GM12892 (cell line): ENCODE measurements at regions not wholly inside any gene's neighbourhood (a gene's known extent, or its start where the extent isn't known, plus 50 kb on each side); places are given as distances from the start of the nearest gene placed in this dataset.
"Not testable (repeated sequence)": the region's sequence is repeated elsewhere in the genome, so short reads cannot be mapped to it uniquely, and the experiment has no call there.

Source experiments
- DNase-seq: peaks from one replicate; pipeline ENCODE4 v3.0.0; 2011; ENCODE audit not compliant: insufficient read length
- FAIRE-seq: peaks from 2 replicates; lab custom pipeline; 2011; peaks lifted over from hg19 to GRCh38; lab: Jason Lieb, UNC
- POLR2A ChIP-seq: IDR thresholded peaks from 2 replicates; pipeline ENCODE4 v1.6.1; 2011; ENCODE audit warnings: low read depth, low read length, control low read depth
- POLR2AphosphoS5 ChIP-seq: IDR thresholded peaks from 2 replicates; pipeline ENCODE4 v1.6.1; 2011; ENCODE audit warnings: low read depth, low read length, control low read depth
- TAF1 ChIP-seq: IDR thresholded peaks from 2 replicates; pipeline ENCODE4 v1.6.1; 2011; ENCODE audit warnings: low read depth, mild to moderate bottlenecking, control low read depth, low read length, borderline replicate concordance

DNA sequence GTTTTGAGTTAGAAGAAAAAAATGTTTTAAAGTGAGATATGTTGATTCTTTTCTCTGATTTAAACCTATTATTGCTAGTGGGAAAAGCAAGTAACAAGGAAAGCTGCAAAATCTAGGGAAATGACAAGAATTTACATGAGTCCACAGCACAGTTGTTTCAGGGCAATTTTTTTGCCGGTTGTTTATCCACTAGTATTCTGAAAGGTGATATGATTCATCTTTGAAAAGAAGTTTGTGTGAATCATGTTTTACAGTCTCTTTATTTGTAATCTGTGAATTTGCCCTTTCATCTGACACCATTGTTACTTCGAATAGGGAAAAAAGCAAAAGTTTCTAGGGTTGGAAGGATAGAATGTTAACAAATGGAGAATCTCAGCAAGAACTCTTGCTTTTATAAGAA, 894.7 kb downstream of the OTOL1 start:
- DNase-seq: no peak
- TF ChIP-seq POLR2AphosphoS5: no peak
- no peak for TF ChIP-seq TAF1
- TF ChIP-seq POLR2A: no peak
- no peak for FAIRE-seq

- no peak for DNase-seq
- TF ChIP-seq TAF1: no peak
- no peak for TF ChIP-seq POLR2A
- TF ChIP-seq POLR2AphosphoS5: no peak
- no peak for FAIRE-seq
These were observed 898.9 kb downstream of the OTOL1 start for GRCh38 chr3:162395496-162395895.

DNA sequence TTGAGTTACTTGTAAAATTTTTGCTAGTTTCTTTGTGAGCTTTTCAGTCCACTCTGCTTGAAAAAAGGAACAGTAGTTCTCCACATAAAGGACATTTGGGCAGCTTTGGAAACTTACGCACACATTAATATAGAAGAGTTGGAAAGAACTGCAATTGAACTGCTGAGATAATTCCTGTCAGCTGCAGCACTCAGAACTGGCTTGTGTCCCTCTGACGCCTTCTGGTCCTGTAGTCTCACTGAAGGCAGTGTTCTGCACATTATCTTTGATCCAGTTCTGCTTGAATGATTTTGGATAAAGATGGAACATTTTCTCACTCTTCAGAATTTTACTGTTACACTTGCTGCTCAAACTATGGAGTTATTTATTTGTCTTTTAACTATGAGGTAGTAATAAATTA, 901.9 kb downstream of the OTOL1 start:
- no peak for FAIRE-seq
- no peak for TF ChIP-seq TAF1
- no peak for TF ChIP-seq POLR2AphosphoS5
- TF ChIP-seq POLR2A: no peak
- no peak for DNase-seq

- no peak for DNase-seq
- TF ChIP-seq TAF1: no peak
- no peak for TF ChIP-seq POLR2AphosphoS5
- no peak for TF ChIP-seq POLR2A
- no peak for FAIRE-seq
These were observed 904.1 kb downstream of the OTOL1 start for GRCh38 chr3:162400697-162401096.

DNA sequence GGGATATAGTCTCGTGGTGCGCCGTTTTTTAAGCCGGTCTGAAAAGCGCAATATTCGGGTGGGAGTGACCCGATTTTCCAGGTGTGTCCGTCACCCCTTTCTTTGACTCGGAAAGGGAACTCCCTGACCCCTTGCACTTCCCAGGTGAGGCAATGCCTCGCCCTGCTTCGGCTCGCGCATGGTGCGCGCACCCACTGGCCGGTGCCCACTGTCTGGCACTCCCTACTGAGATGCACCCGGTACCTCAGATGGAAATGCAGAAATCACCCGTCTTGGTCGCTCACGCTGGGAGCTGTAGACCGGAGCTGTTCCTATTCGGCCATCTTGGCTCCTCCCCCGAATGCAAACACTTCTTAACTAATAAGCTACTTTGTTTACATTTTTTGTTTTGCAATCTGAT, 914.9 kb downstream of the OTOL1 start:
- not testable (repeated sequence) for FAIRE-seq, DNase-seq

DNA sequence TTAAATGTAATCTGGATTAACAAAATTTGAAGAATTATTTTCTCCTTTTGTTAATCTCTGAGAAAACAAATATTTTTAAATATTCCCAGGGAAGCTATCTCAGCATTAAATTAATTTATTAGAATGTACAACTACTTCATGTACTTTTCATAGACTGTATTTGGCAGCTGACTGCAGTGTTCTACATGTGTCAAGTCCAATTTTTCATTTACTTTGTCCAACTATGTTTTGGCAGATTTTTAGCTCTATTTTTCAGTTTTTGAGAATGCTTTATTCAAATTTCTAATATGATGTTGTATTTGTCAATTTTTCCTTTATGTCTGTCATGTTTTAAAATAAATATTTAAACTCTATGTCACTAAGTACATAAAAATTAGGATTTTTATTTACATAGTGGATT, 925.1 kb downstream of the OTOL1 start:
- DNase-seq (no peak), FAIRE-seq (no peak)
- no peak for TF ChIP-seq TAF1
- TF ChIP-seq POLR2A: no peak
- no peak for TF ChIP-seq POLR2AphosphoS5

DNA sequence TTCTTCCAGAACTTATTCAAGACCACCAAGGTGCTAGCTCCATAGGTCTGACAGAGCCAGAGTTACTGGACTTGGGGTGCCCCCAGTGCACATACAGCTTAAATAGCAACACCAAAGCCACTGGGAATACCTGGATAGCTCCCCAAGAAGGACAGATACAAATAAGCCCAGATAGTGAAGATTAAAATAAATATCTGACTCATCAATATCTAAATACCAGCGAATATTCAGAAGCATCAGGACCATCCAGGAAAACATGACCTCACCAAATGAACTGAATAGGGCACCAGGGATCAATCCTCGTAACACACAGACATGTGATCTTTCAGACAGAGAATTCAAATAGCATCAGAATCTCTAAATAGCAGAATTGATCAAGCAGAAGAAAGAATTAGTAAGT, 931.6 kb downstream of the OTOL1 start:
- no peak for FAIRE-seq
- TF ChIP-seq POLR2AphosphoS5 (no peak), TAF1 (no peak), POLR2A (no peak)

DNA sequence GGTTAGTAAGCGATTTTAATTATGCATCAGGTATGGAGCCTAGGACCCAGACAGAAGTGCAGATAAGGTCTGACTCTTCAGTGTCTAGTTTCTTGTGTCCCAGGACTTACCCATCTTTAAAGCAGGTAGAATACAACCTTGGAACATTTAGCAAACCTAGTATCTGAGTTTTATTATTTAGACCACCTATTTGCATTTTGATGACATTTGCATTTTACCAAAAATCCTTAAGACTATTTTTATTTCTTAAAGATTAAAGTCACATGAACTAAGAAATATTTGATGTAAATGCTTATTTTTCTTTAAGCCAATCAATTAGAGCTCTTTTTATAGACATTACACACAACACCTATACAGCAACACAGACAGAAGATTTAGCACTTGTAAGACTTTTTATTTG, 939.1 kb downstream of the OTOL1 start:
- TF ChIP-seq TAF1 (no peak), POLR2AphosphoS5 (no peak), POLR2A (no peak)
- no peak for DNase-seq
- FAIRE-seq: no peak

More for the DNA sequence above, 931.6 kb downstream of the OTOL1 start:
- no peak for DNase-seq

DNA sequence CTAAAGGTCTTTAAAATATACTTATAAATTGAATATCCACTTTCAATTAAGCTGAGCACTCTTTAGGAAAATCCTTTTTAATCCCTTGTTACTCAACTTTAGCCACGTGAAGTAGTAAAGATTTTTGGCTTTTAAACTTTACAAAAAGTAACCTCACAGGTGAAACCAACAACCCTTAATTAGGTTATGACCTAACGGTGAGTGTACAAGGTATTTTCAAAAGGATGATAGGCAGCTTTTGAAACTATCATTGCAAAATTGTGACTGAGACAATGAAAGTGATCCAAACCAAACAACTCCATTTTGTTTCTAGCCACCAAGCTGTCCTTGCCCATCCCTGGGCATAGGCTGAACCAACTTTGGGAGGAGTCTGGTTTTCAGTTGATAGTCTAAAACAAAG, 940.2 kb downstream of the OTOL1 start:
- DNase-seq: no peak
- no peak for TF ChIP-seq POLR2AphosphoS5
- no peak for TF ChIP-seq POLR2A
- no peak for TF ChIP-seq TAF1
- FAIRE-seq: no peak

GRCh38 chr3:162437480-162437879, 940.9 kb downstream of the OTOL1 start:
- FAIRE-seq (no peak), DNase-seq (no peak)
- no peak for TF ChIP-seq TAF1
- TF ChIP-seq POLR2AphosphoS5: no peak
- no peak for TF ChIP-seq POLR2A

GRCh38 chr3:162441716-162442115, 945.1 kb downstream of the OTOL1 start:
- DNase-seq: no peak
- TF ChIP-seq POLR2A (no peak), POLR2AphosphoS5 (no peak), TAF1 (no peak)
- FAIRE-seq: no peak

DNA sequence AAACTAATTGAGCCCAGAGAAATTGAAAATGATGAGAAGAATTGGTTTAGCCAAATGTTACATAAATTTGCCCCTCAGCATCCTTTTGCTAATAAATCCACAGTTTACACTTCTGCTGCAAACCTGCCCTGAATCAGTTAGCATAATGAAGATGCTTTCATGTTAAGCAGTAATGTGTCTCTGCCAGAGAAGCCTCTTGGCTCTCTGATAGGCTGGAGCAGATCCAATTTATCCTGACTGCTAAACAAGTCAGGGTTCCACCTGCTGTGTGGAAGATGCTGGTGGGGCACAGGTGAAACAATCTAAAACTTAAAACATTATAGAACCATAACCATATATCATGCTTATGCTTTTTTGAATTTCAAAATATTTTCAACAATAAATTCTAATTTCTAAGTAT, 946.8 kb downstream of the OTOL1 start:
- FAIRE-seq (no peak), DNase-seq (no peak)
- no peak for TF ChIP-seq POLR2A
- no peak for TF ChIP-seq POLR2AphosphoS5
- TF ChIP-seq TAF1: no peak

DNA sequence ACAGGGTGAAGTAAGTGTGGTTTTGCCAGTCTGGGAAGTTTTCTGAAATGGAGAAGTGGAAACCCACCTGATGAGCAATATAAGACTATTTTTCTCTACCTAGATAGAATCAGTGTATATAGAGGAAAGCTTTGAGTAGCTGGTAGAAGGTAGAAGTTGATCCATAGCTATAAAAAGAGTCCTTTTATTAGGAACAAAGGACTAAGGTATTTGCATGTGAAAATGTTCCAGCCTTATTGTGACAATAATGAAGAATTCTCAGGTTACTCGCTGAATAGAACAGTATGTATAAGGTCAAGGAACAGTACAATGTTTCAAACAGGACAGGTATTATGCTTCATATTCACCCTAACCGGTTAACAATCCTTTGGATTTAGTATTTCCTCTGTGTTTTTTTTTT, 972.2 kb downstream of the OTOL1 start:
- no peak for FAIRE-seq
- TF ChIP-seq TAF1: no peak
- TF ChIP-seq POLR2A: no peak
- TF ChIP-seq POLR2AphosphoS5: no peak
- no peak for DNase-seq
